A673 (cell line): ENCODE measurements at regions not wholly inside any gene's neighbourhood (a gene's known extent, or its start where the extent isn't known, plus 50 kb on each side); places are given as distances from the start of the nearest gene placed in this dataset.
A peak's percentile ranks its signal among the peaks of the same experiment; 100 is the strongest.

Experiments used
- BruUV-seq: library from RNA; stranded (reverse); fragments of 400-500 nt; replicated peaks from 2 replicates; lab custom pipeline; 2021; lab: Mats Ljungman, UMichigan
- CTCF ChIA-PET: fragments of 300-600 bp; sonication (Branson Sonifier 250); formaldehyde crosslinking; loops from one replicate; lab custom pipeline; 2022; ENCODE audit warnings: antibody characterized with exemption; lab: Charles Lee
- POLR2A ChIA-PET: fragments of 300-600 bp; sonication (Branson Sonifier 250); formaldehyde crosslinking; loops from one replicate; lab custom pipeline; 2022; ENCODE audit warnings: antibody characterized with exemption; ENCODE audit not compliant: low non-redundant PET; lab: Charles Lee
- DNase-seq: peaks from one replicate; pipeline ENCODE4 v3.0.0-alpha.2; 2015; ENCODE audit warnings: low spot score
- H3K27ac ChIP-seq: fragments of 200-600 bp; sonication (generic); 2 replicates; pipeline ENCODE4 v1.5.1; 2016; ENCODE audit warnings: mixed run types, low read depth, mild to moderate bottlenecking, mixed read lengths, antibody characterized with exemption, low read length; ENCODE audit not compliant: poor library complexity, severe bottlenecking
- H3K27me3 ChIP-seq: fragments of 200-600 bp; sonication (generic); replicated peaks from 2 replicates; pipeline ENCODE4 v1.6.1; 2017; ENCODE audit warnings: mixed run types, low read depth, mild to moderate bottlenecking, mixed read lengths, antibody characterized with exemption, low read length; ENCODE audit not compliant: insufficient read depth, poor library complexity
- H3K36me3 ChIP-seq: fragments of 200-600 bp; sonication (generic); 2 replicates; pipeline ENCODE4 v1.6.1; 2016; ENCODE audit warnings: mixed run types, mild to moderate bottlenecking, mixed read lengths, antibody characterized with exemption, low read length; ENCODE audit not compliant: insufficient read depth, poor library complexity, severe bottlenecking
- H3K4me1 ChIP-seq: fragments of 200-600 bp; sonication (generic); 2 replicates; pipeline ENCODE4 v1.6.1; 2017; ENCODE audit warnings: mixed run types, mild to moderate bottlenecking, mixed read lengths, antibody characterized with exemption, low read length; ENCODE audit not compliant: insufficient read depth, poor library complexity, severe bottlenecking
- H3K4me3 ChIP-seq: fragments of 200-600 bp; sonication (generic); 2 replicates; pipeline ENCODE4 v1.5.1; 2016; ENCODE audit warnings: low read depth, mixed run types, mild to moderate bottlenecking, mixed read lengths, low read length; ENCODE audit not compliant: poor library complexity, severe bottlenecking
- H3K9me3 ChIP-seq: fragments of 200-600 bp; sonication (generic); 2 replicates; pipeline ENCODE4 v1.6.1; 2016; ENCODE audit warnings: mixed run types, low read depth, mild to moderate bottlenecking, mixed read lengths, antibody characterized with exemption, low read length; ENCODE audit not compliant: poor library complexity, severe bottlenecking
- CTCF ChIP-seq: fragments of 300-800, 200-600 bp; sonication (generic); conservative IDR thresholded peaks from 2 replicates; pipeline ENCODE4 v1.5.1; 2017; ENCODE audit warnings: low read depth, mild to moderate bottlenecking, antibody characterized with exemption, low read length, moderate library complexity, mixed read lengths
- EZH2 ChIP-seq: fragments of 200-600 bp; sonication (generic); IDR thresholded peaks from 2 replicates; pipeline ENCODE4 v1.6.1; 2017; ENCODE audit warnings: borderline replicate concordance, low read depth, mild to moderate bottlenecking, mixed read lengths, antibody characterized with exemption, low read length; ENCODE audit not compliant: poor library complexity, severe bottlenecking
- intact Hi-C: fragments of 100-400 bp; cut with micrococcal nuclease; formaldehyde crosslinking; loops from one replicate; pipeline ENCODE4 v1.10.0; 2022; ENCODE audit not compliant: unreplicated experiment

- Histone ChIP-seq H3K27me3 (no peaks in the 10 kb centered on the region), H3K36me3 (peaks cover 9% of the 10 kb centered on the region), H3K9me3 (no peaks in the 10 kb centered on the region), H3K4me1 (peaks cover 16% of the 10 kb centered on the region), H3K27ac (peak overlapping the region; percentile 47), H3K4me3 (no peak overlapping the region)
- DNase-seq, result no peak
- ChIA-PET POLR2A (no interaction called here), CTCF (interaction anchor here (0.6 kb wide), 1 partner anchor 957 kb away, joined by 4 read pairs; no protein-coding TSS in a partner anchor)
- no TSS peak for BruUV-seq
- intact Hi-C loops, result no loop called here
- TF ChIP-seq CTCF (no peak), EZH2 (no peak)
These were observed 74.3 kb downstream of the NCOR2 start for GRCh38 chr12:124492879-124493808.

- H3K9me3 ChIP-seq, result no peaks in the 10 kb centered on the region
- H3K27ac ChIP-seq, result no peak overlapping the region
- TF ChIP-seq CTCF, result no peak
- TF ChIP-seq EZH2, result no peak
- POLR2A ChIA-PET, result no interaction called here
- H3K4me1 ChIP-seq, result peaks cover 4% of the 10 kb centered on the region
- no peaks in the 10 kb centered on the region for H3K27me3 ChIP-seq
- BruUV-seq, result no TSS peak
- H3K4me3 ChIP-seq, result no peak overlapping the region
- CTCF ChIA-PET, result no interaction called here
- intact Hi-C loops, result loop anchor here (2.0 kb wide), 1 partner anchor 31 kb away; no protein-coding TSS in a partner anchor
- DNase-seq, result no peak
- H3K36me3 ChIP-seq, result peaks cover 9% of the 10 kb centered on the region
These were observed 75.5 kb downstream of the NCOR2 start for GRCh38 chr12:124491856-124492420.

- CTCF ChIA-PET, result no interaction called here
- H3K27ac ChIP-seq, result no peak overlapping the region
- no peaks in the 10 kb centered on the region for H3K9me3 ChIP-seq
- POLR2A ChIA-PET, result no interaction called here
- no peak for DNase-seq
- peaks cover 9% of the 10 kb centered on the region for H3K36me3 ChIP-seq
- BruUV-seq, result no TSS peak
- no peak overlapping the region for H3K4me3 ChIP-seq
- H3K27me3 ChIP-seq, result no peaks in the 10 kb centered on the region
- TF ChIP-seq CTCF, result no peak
- no peak for TF ChIP-seq EZH2
- H3K4me1 ChIP-seq, result no peaks in the 10 kb centered on the region
- intact Hi-C loops, result loop anchor here (2.0 kb wide), 1 partner anchor 31 kb away; no protein-coding TSS in a partner anchor
These were observed 76.1 kb downstream of the NCOR2 start for GRCh38 chr12:124491310-124491709.
